Loucy (cell line): ENCODE measurements at regions not wholly inside any gene's neighbourhood (a gene's known extent, or its start where the extent isn't known, plus 50 kb on each side); places are given as distances from the start of the nearest gene placed in this dataset.
A peak's percentile ranks its signal among the peaks of the same experiment; 100 is the strongest.

Source experiments
- H2AFZ ChIP-seq: fragments of 200-600 bp; sonication (generic); 2 replicates; pipeline ENCODE4 v1.6.0; 2016; ENCODE audit warnings: antibody characterized with exemption, mild to moderate bottlenecking, low read length, moderate library complexity
- H3F3A ChIP-seq: fragments of 200-600 bp; 2 replicates; pipeline ENCODE4 v1.6.0; 2016; ENCODE audit warnings: antibody characterized with exemption, low read depth, mild to moderate bottlenecking
- H3K27me3 ChIP-seq: fragments of 200-600 bp; sonication (generic); 2 replicates; pipeline ENCODE4 v1.6.1; 2014; ENCODE audit warnings: low read length, mild to moderate bottlenecking; ENCODE audit not compliant: insufficient read depth, poor library complexity, severe bottlenecking
- H3K36me3 ChIP-seq: fragments of 200-600 bp; sonication (generic); 2 replicates; pipeline ENCODE4 v1.6.1; 2016; ENCODE audit warnings: low read length; ENCODE audit not compliant: insufficient read depth
- H3K4me1 ChIP-seq: fragments of 200-600 bp; sonication (generic); 2 replicates; pipeline ENCODE4 v1.5.1; 2014; ENCODE audit warnings: low read length, mild to moderate bottlenecking; ENCODE audit not compliant: insufficient read depth, poor library complexity, severe bottlenecking
- H3K4me2 ChIP-seq: fragments of 200-600 bp; sonication (generic); 2 replicates; pipeline ENCODE4 v1.6.0; 2014; ENCODE audit warnings: antibody characterized with exemption, low read length, low read depth, mild to moderate bottlenecking; ENCODE audit not compliant: poor library complexity, severe bottlenecking
- H3K4me3 ChIP-seq: fragments of 200-600 bp; sonication (generic); 2 replicates; pipeline ENCODE4 v1.5.1; 2014; ENCODE audit warnings: low read length, mild to moderate bottlenecking, mixed read lengths; ENCODE audit not compliant: poor library complexity, severe bottlenecking
- H3K79me2 ChIP-seq: fragments of 200-600 bp; sonication (generic); 2 replicates; pipeline ENCODE4 v1.6.1; 2014; ENCODE audit warnings: low read length; ENCODE audit not compliant: insufficient read depth
- H3K9ac ChIP-seq: fragments of 200-600 bp; sonication (generic); 2 replicates; pipeline ENCODE4 v1.6.0; 2014; ENCODE audit warnings: mild to moderate bottlenecking, low read depth, low read length, moderate library complexity; ENCODE audit not compliant: poor library complexity, severe bottlenecking
- H3K9me2 ChIP-seq: fragments of 200-600 bp; sonication (generic); replicated peaks from 2 replicates; pipeline ENCODE4 v1.6.1; 2016; ENCODE audit warnings: low read depth, low read length, mixed read lengths
- H3K9me3 ChIP-seq: fragments of 200-600 bp; sonication (generic); 2 replicates; pipeline ENCODE4 v1.6.1; 2014; ENCODE audit warnings: mild to moderate bottlenecking, antibody characterized with exemption, low read length, low read depth; ENCODE audit not compliant: insufficient read depth
- H4K20me1 ChIP-seq: fragments of 200-600 bp; sonication (generic); 2 replicates; pipeline ENCODE4 v1.6.0; 2014; ENCODE audit warnings: antibody characterized with exemption, low read length, mild to moderate bottlenecking; ENCODE audit not compliant: insufficient read depth, poor library complexity, severe bottlenecking
- CTCF ChIP-seq: fragments of 200-600 bp; sonication (generic); conservative IDR thresholded peaks from 2 replicates; pipeline ENCODE4 v1.5.1; 2014; ENCODE audit warnings: mild to moderate bottlenecking, antibody characterized with exemption, low read length
- EZH2phosphoT487 ChIP-seq: fragments of 200-600 bp; IDR thresholded peaks from 2 replicates; pipeline ENCODE4 v1.6.1; 2018; ENCODE audit warnings: antibody characterized with exemption, mild to moderate bottlenecking, moderate library complexity, borderline replicate concordance

- peak overlapping the region; percentile 82; the same call in 1 of the 2 replicates for H2AFZ ChIP-seq
- no peaks in the 10 kb centered on the region for H3F3A ChIP-seq
- no peaks in the 10 kb centered on the region for H3K79me2 ChIP-seq
- no peak overlapping the region for H3K9ac ChIP-seq
- no peak overlapping the region for H3K4me2 ChIP-seq
- H3K27me3 ChIP-seq, result no peaks in the 10 kb centered on the region
- H3K36me3 ChIP-seq, result no peaks in the 10 kb centered on the region
- H3K9me2 ChIP-seq, result no peaks in the 10 kb centered on the region
- H3K4me3 ChIP-seq, result no peak overlapping the region
- no peaks in the 10 kb centered on the region for H4K20me1 ChIP-seq
- no peaks in the 10 kb centered on the region for H3K9me3 ChIP-seq
- TF ChIP-seq EZH2phosphoT487 (no peak), CTCF (no peak)
- H3K4me1 ChIP-seq, result peaks cover 13% of the 10 kb centered on the region
Measured at GRCh38 chr13:79811170-79811569, 330.2 kb downstream of the NDFIP2 start.

- Histone ChIP-seq H3K4me2 (no peak overlapping the region), H2AFZ (no peak overlapping the region; the same call in 1 of the 2 replicates)
- TF ChIP-seq EZH2phosphoT487 (no peak), CTCF (no peak)
Measured at GRCh38 chr13:79810669-79811068, 329.7 kb downstream of the NDFIP2 start.

GRCh38 chr13:79810018-79810417 lies 329.1 kb downstream of the NDFIP2 start:
- Histone ChIP-seq H3K9me3 (no peaks in the 10 kb centered on the region), H3K4me1 (peaks cover 13% of the 10 kb centered on the region), H2AFZ (no peak overlapping the region; the same call in 1 of the 2 replicates), H3F3A (no peaks in the 10 kb centered on the region), H3K4me2 (no peak overlapping the region), H3K27me3 (no peaks in the 10 kb centered on the region), H3K36me3 (no peaks in the 10 kb centered on the region), H3K4me3 (no peak overlapping the region), H3K9me2 (no peaks in the 10 kb centered on the region), H4K20me1 (no peaks in the 10 kb centered on the region), H3K79me2 (no peaks in the 10 kb centered on the region), H3K9ac (no peak overlapping the region)
- no peak for TF ChIP-seq EZH2phosphoT487
- no peak for TF ChIP-seq CTCF

More at GRCh38 chr13:79810669-79811068, 329.7 kb downstream of the NDFIP2 start:
- Histone ChIP-seq H3K36me3 (no peaks in the 10 kb centered on the region), H3K79me2 (no peaks in the 10 kb centered on the region), H3K9ac (no peak overlapping the region), H3K4me3 (no peak overlapping the region), H3K27me3 (no peaks in the 10 kb centered on the region), H3K9me3 (no peaks in the 10 kb centered on the region), H3K4me1 (peaks cover 13% of the 10 kb centered on the region), H3F3A (no peaks in the 10 kb centered on the region), H3K9me2 (no peaks in the 10 kb centered on the region), H4K20me1 (no peaks in the 10 kb centered on the region)
